HG03280 (cell line): ENCODE measurements at regions not wholly inside any gene's neighbourhood (a gene's known extent, or its start where the extent isn't known, plus 50 kb on each side); places are given as distances from the start of the nearest gene placed in this dataset.
A peak's percentile ranks its signal among the peaks of the same experiment; 100 is the strongest.
"Not testable (repeated sequence)": the region's sequence is repeated elsewhere in the genome, so short reads cannot be mapped to it uniquely, and the experiment has no call there.

Experiments
- ATAC-seq: cut with Tn5 transposase; IDR thresholded peaks from one replicate; pipeline ENCODE4 v1.9.1; 2021; ENCODE audit warnings: mild to moderate bottlenecking, moderate library complexity; ENCODE audit not compliant: unreplicated experiment

GRCh38 chr1:79959635-79960034 lies 953.1 kb upstream of the ADGRL4 start:
- ATAC-seq: no peak

- ATAC-seq: no peak
Observed at GRCh38 chr1:79955966-79956365, 949.4 kb upstream of the ADGRL4 start.

- no peak for ATAC-seq
Observed at GRCh38 chr1:79950511-79950910, 944.0 kb upstream of the ADGRL4 start.

GRCh38 chr1:79945391-79945790 lies 938.9 kb upstream of the ADGRL4 start:
- no peak for ATAC-seq

GRCh38 chr1:79929356-79929755 lies 922.8 kb upstream of the ADGRL4 start:
- ATAC-seq: no peak

- ATAC-seq: no peak
Observed at GRCh38 chr1:79928901-79929300, 922.4 kb upstream of the ADGRL4 start.

GRCh38 chr1:79920960-79921669 lies 914.6 kb upstream of the ADGRL4 start:
- ATAC-seq: no peak

- no peak for ATAC-seq
Observed at GRCh38 chr1:79914896-79915295, 908.4 kb upstream of the ADGRL4 start.

- ATAC-seq: no peak
Observed at GRCh38 chr1:79912813-79913212, 906.3 kb upstream of the ADGRL4 start.

GRCh38 chr1:79903321-79903720 lies 896.8 kb upstream of the ADGRL4 start:
- no peak for ATAC-seq

- ATAC-seq: no peak
Observed at GRCh38 chr1:79902418-79902817, 895.9 kb upstream of the ADGRL4 start.

- ATAC-seq: no peak
Observed at GRCh38 chr1:79899914-79900313, 893.4 kb upstream of the ADGRL4 start.

GRCh38 chr1:79896140-79896539 lies 889.6 kb upstream of the ADGRL4 start:
- ATAC-seq: no peak

GRCh38 chr1:79895573-79895972 lies 889.0 kb upstream of the ADGRL4 start:
- ATAC-seq: no peak

GRCh38 chr1:79894129-79894528 lies 887.6 kb upstream of the ADGRL4 start:
- not testable (repeated sequence) for ATAC-seq

- ATAC-seq: no peak
Observed at GRCh38 chr1:79887059-79887458, 880.5 kb upstream of the ADGRL4 start.

GRCh38 chr1:79885101-79885500 lies 878.6 kb upstream of the ADGRL4 start:
- ATAC-seq: no peak

GRCh38 chr1:79877086-79877485 lies 870.6 kb upstream of the ADGRL4 start:
- no peak for ATAC-seq

GRCh38 chr1:79875187-79875586 lies 868.7 kb upstream of the ADGRL4 start:
- no peak for ATAC-seq

- ATAC-seq: no peak
Observed at GRCh38 chr1:79874289-79874688, 867.8 kb upstream of the ADGRL4 start.

GRCh38 chr1:79859212-79859948 lies 852.9 kb upstream of the ADGRL4 start:
- no peak for ATAC-seq

- ATAC-seq: peak; percentile 76
Observed at GRCh38 chr1:79852004-79852403, 845.5 kb upstream of the ADGRL4 start.
